AG10803 (cell line): ENCODE measurements at regions not wholly inside any gene's neighbourhood (a gene's known extent, or its start where the extent isn't known, plus 50 kb on each side); places are given as distances from the start of the nearest gene placed in this dataset.

Source experiments
- DNase-seq: peaks from one replicate; pipeline ENCODE4 v3.0.0; 2010; ENCODE audit warnings: low read depth
- H3K4me3 ChIP-seq: 2 replicates; pipeline ENCODE4 v1.5.1; 2011; ENCODE audit warnings: mild to moderate bottlenecking, low read length, control low read depth
- CTCF ChIP-seq: conservative IDR thresholded peaks from 2 replicates; pipeline ENCODE4 v1.5.1; 2011; ENCODE audit warnings: mild to moderate bottlenecking, low read length, control low read depth, inconsistent platforms

GRCh38 chr2:17030047-17030446, 364.4 kb upstream of the CYRIA start:
- DNase-seq, result no peak
- no peak overlapping the region for H3K4me3 ChIP-seq
- TF ChIP-seq CTCF, result no peak

- H3K4me3 ChIP-seq, result no peak overlapping the region
- no peak for TF ChIP-seq CTCF
- DNase-seq, result no peak
Measured at GRCh38 chr2:17012297-17012696, 346.7 kb upstream of the CYRIA start.

GRCh38 chr2:17010104-17010503, 344.5 kb upstream of the CYRIA start:
- no peak for DNase-seq
- H3K4me3 ChIP-seq, result no peak overlapping the region
- no peak for TF ChIP-seq CTCF

- no peak for DNase-seq
- TF ChIP-seq CTCF, result no peak
- no peak overlapping the region for H3K4me3 ChIP-seq
Measured at GRCh38 chr2:17000184-17000482, 334.5 kb upstream of the CYRIA start.

GRCh38 chr2:16999347-17000183, 333.9 kb upstream of the CYRIA start:
- no peak for TF ChIP-seq CTCF
- no peak for DNase-seq
- no peak overlapping the region for H3K4me3 ChIP-seq

GRCh38 chr2:16978301-16978700, 312.7 kb upstream of the CYRIA start:
- H3K4me3 ChIP-seq, result no peak overlapping the region
- no peak for TF ChIP-seq CTCF
- DNase-seq, result no peak

GRCh38 chr2:16974688-16975087, 309.1 kb upstream of the CYRIA start:
- no peak for DNase-seq
- no peak for TF ChIP-seq CTCF

More at GRCh38 chr2:16974688-16975087, 309.1 kb upstream of the CYRIA start:
- no peak overlapping the region for H3K4me3 ChIP-seq
